Posterior cingulate gyrus (tissue), 11 donors: ENCODE measurements at regions not wholly inside any gene's neighbourhood (a gene's known extent, or its start where the extent isn't known, plus 50 kb on each side); places are given as distances from the start of the nearest gene placed in this dataset.

Experiments used
- DNase-seq, 10 donors: peaks; one replicate each; pipeline versions ENCODE4 v3.0.0 to v3.0.0-alpha.2; 2020 to 2021; ENCODE audit warnings: mixed read lengths in 3 of 10
- intact Hi-C: fragments of 100-400 bp; cut with DNase I; formaldehyde crosslinking; loops from one replicate; pipeline ENCODE4 v1.15.1; 2023

GRCh38 chr2:9107168-9108025, 99.2 kb upstream of the ASAP2 start:
- intact Hi-C loops = no loop called here
- no peak for DNase-seq

- DNase-seq = no peak
- intact Hi-C loops = no loop called here
Measured at GRCh38 chr2:9106338-9107167, 100.1 kb upstream of the ASAP2 start.

DNA sequence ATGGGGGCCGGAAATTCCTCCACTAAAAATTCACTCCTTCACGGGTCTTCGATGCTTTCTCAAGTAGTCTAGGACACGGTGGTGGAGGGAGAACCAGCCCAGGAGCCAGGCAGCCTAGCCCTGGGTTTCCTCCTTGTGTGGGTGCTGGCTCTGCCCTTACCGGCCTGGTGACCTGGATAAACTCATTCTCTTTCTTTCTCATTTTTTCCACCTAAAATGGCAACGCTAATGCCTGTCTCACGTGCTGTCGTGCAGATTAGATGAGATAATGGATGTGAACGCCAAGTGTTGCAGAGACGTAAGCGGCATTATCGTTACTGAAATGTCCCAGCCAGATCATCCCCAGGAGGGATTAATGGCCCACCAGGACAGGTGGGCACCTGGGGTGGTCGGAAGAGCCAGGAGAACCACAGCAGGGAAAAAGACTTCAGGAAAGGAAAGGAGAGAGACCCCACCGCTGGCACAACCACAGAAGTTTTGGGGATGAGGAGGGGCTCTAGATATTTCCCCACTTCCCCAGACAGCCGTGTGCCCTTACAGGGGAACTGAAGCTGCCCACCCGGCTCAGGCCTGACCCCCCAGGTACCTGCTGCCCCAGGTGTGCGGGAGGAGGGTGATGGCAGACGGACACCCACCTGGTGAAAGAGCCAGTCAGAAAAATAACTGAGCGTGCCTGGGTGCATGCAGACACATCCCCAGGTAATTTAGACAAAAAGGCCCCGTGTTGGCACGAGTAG, 100.8 kb upstream of the ASAP2 start:
- intact Hi-C loops = no loop called here

DNA sequence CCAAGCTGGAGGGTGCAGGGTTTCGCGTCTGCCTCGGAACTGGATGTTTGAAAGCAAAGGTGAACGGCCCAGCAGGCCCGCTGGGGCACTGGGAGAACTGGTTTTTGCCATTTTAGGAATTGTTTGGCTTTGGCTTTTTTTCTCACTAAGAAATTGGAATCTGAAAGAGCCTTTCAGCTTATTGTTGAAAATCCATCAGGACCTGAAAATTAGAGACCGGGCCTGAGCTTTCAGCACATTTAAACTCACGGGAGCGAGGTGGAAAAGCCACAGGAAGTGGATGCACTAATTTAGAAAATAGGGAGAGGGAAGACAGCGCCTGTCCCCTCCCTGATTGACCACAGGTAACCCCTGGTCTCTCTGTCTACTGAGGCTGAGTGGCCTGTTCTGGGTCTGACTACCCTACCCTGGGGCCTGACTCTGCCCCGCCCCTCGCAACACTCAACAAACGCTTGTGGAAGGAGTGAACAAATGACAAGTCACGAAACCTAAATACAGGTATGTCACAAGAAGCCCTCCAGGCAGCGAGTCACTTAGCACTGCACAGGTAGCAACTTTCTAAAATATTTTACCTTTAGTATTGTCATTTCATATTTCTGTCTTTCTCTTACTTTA, 100.3 kb upstream of the MBOAT2 start:
- DNase-seq = no peak
- intact Hi-C loops = no loop called here

More for the DNA sequence above, 100.8 kb upstream of the ASAP2 start:
- no peak for DNase-seq

DNA sequence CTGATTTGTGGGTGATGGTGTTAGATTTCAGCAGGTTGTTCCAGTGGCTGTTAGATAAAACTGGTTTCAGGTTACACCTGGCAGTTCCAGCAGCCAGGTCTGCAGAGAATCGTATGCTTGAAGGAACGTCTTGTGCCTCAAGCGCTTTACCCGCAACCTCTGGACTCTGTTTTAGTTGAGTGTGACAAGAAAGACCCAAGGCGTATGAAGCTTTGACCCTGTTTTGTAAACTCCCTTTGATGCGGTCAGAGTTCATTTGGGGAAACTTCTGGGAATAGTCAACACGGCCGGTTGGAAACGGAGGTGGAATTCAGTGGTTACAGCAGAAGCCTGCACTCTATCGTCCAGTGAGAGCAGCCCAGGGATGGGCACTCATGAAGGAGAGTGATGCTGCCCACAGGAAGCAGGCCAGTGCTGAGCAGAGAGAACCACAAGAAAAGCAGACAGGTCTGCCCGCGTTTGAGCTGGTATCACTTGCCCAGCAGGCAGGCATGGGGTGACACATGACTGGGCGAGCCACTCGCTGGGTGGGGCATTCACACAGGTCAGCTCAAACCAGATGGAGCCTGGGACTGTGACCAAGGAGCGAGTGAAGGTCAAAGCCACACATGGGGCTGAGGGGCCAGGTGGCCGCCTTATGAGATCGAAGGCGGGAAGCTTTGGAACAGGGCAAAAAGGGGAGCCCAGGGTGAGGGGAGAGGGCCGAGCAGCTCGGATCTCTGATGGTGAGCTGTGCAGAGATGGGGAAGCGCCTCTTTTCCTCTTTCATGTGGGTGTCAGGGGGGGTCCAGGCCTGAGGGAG, 99.6 kb upstream of the MBOAT2 start:
- DNase-seq = no peak
- intact Hi-C loops = no loop called here

GRCh38 chr2:9101763-9102425, 98.4 kb upstream of the MBOAT2 start:
- intact Hi-C loops = no loop called here
- DNase-seq = no peak

DNA sequence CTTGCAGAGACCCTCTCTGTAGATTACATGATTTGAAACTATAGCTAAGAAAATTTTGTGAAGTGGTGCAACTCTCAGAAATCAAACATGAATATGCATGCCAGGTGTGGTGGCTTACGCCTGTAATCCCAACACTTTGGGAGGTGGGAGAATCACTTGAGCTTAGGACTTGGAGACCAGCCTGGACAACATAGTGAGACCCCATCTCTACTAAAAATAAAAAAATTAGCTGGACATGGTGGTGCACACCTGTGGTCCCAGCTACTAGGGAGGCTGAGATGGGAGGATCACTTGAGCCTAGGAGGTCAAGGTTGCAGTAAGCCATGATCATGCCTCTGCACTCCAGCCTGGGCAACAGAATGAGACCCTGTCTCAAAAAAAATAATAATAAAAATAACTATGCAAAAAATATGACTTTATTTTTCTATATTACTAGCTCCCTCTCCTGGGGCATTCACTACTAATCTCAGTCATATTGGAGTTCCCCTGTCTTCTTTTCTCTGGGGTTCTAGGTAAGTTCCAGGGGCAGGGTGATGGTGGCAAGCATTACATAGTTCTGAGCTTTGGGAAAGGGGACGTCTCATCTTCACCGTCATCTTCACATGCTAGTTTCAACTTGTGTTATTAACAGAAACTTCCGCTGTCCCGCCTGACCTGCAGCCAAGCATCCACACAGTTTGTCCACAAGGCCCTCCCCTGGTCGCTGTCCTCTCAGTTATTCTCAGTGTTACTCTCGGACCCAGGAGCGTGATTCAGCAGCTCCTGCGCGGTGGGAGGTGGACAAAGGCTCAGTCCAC, 96.8 kb upstream of the MBOAT2 start:
- DNase-seq = no peak
- intact Hi-C loops = no loop called here

- no peak for DNase-seq
- intact Hi-C loops = loop anchor here (5.0 kb wide), 1 partner anchor 227 kb away; no protein-coding TSS in a partner anchor
Measured at GRCh38 chr2:9099341-9099751, 95.9 kb upstream of the MBOAT2 start.

DNA sequence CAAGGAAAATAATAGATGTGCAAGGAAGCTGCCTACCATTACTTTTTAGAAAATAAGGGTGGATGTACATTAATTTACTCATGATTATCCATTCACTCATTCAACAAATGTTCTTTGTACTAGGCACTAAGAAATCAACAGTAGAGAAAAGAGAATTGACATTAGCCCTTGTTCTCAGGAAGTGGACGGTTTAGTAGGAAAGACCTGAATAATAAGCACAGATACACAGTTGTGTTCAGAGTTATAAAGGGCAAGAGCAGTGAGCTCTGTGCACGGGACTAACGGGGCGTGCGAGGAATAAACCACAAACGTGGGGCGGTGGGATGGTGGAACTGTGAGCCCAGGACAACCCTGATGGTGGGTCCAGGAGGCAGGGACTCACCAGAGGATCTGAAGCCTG, 94.4 kb upstream of the MBOAT2 start:
- intact Hi-C loops = loop anchor here (5.0 kb wide), 1 partner anchor 226 kb away; no protein-coding TSS in a partner anchor
- DNase-seq = no peak

GRCh38 chr2:9097239-9097638, 93.8 kb upstream of the MBOAT2 start:
- DNase-seq = no peak
- intact Hi-C loops = loop anchor here (5.0 kb wide), 1 partner anchor 225 kb away; no protein-coding TSS in a partner anchor

- no peak for DNase-seq
- intact Hi-C loops = loop anchor here (5.0 kb wide), 1 partner anchor 224 kb away; no protein-coding TSS in a partner anchor
Measured at GRCh38 chr2:9096761-9097160, 93.3 kb upstream of the MBOAT2 start.

DNA sequence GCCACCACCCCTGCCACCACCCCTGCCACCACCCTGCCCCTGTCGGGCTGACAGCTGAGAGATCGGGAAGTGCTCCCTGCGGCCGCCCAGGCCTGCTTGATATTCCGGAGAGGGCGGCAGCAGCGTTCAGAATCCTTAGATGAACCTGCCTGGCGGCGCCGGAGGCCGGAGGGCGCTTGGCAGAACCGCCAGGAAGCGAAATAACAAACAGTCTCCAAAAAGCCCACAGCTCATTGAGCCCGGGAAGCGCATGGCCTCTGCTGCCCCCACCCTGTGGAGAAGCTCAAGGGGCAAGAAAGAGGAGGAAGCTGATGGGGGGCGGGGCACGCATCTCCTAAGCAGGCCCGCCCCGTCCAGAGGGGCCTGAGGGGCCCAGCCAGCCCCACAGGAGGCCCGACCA, 92.2 kb upstream of the MBOAT2 start:
- intact Hi-C loops = loop anchor here (5.0 kb wide), 1 partner anchor 223 kb away; no protein-coding TSS in a partner anchor

GRCh38 chr2:9095226-9095625, 91.7 kb upstream of the MBOAT2 start:
- intact Hi-C loops = loop anchor here (5.0 kb wide), 1 partner anchor 223 kb away; no protein-coding TSS in a partner anchor
- no peak for DNase-seq

More for the DNA sequence above, 92.2 kb upstream of the MBOAT2 start:
- peak; percentile 35 to 93 (median 64) for DNase-seq

DNA sequence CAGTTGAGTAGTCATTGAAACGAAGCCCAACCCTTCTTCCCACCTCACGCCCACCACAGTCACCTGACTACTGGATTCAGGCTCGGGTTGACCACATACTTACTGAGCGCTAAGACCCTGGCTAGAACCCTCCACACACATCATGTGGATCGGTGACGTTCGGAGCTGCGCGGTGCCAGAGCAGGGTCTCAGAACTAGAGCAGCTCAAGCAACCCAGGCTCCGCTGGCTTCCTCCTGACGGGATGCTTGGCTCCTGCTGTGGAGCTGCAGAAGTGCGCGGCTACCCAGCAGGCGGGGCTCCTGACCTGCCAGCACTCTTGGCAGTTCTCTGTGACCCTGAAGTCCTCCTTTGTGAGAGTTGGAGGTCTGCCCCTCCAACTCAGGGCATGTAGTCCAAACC, 90.6 kb upstream of the MBOAT2 start:
- peak in 1 of 10 donors; percentile 88 for DNase-seq
- intact Hi-C loops = loop anchor here (1.0 kb wide), 1 partner anchor 20 kb away; no protein-coding TSS in a partner anchor

- intact Hi-C loops = no loop called here
- DNase-seq = no peak
Measured at GRCh38 chr2:9093324-9093723, 89.8 kb upstream of the MBOAT2 start.

DNA sequence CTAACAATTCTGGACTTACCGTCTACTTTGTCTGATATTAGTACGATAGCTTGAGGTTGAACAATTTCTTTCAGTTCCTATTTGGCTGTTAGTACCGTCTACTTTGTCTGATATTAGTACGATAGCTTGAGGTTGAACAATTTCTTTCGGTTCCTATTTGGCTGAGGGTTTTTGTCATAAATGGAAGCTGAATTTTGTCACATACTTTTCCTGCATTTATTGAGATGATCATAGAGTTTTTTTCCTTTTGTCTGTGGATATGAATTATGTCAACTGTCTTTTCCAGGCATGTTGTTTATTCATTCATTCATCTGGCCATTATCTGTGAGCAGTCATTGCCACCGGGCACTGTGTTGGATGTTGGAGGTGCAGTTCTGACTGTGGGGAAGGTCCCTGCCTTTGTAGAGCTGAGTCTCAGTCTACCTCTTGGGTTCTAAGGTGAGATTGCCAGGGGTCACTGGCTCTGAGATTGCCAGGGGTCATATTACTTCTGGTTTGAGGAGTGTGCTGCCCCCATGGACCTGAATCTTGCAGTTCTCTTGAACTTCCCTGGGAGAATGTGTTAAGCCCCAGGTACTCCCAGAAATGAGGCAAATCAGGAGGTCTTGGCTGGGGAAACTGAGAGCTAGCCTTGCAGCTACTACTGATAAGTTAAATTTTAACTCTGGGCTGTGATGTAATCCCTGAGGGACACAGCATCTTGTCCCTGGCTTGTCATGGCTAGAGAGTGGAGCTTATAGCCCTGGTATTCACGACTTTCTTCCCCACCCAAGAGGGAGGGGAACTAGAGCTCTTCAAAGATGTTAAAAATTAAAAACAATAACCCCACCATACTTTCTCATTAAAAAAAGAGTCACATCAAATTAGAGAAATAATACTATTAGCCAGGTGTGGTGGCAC, 89.1 kb upstream of the MBOAT2 start:
- intact Hi-C loops = no loop called here
- no peak for DNase-seq

GRCh38 chr2:9091811-9092210, 88.3 kb upstream of the MBOAT2 start:
- DNase-seq = no peak
- intact Hi-C loops = no loop called here
